Breast epithelium (tissue), 3 donors: ENCODE measurements at regions not wholly inside any gene's neighbourhood (a gene's known extent, or its start where the extent isn't known, plus 50 kb on each side); places are given as distances from the start of the nearest gene placed in this dataset.

Experiments used
- POLR2A ChIP-seq: fragments of 450-650 bp; IDR thresholded peaks from one replicate; pipeline ENCODE4 v1.6.1; 2016; ENCODE audit warnings: antibody characterized with exemption, mild to moderate bottlenecking, moderate library complexity
- TF ChIP-seq, protein P1 (sequence below), 3 donors: fragments of 450-650 bp; IDR thresholded peaks; one replicate each; pipeline ENCODE4 v1.5.1; 2016 to 2017; ENCODE audit warnings: antibody characterized with exemption in 3 of 3, mild to moderate bottlenecking in 3 of 3, moderate library complexity in 3 of 3

DNA sequence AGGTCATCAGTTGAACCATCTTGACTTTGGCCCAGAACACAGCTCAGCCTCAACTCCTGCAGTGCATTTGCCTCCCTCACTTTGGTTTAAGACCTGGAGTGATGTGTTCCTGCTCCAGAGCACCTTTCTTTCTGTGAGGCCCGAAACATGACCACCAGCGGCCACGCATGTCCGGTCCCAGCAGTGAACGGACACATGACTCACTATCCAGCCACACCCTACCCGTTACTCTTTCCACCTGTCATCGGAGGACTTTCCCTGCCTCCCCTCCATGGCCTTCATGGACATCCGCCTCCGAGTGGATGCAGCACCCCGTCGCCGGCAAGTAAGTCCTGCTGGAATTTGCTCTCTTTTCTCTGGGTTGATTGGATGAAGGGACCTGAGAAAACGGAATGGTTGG is 253.8 kb upstream of the RARB start:
- TF ChIP-seq, protein P1, sequence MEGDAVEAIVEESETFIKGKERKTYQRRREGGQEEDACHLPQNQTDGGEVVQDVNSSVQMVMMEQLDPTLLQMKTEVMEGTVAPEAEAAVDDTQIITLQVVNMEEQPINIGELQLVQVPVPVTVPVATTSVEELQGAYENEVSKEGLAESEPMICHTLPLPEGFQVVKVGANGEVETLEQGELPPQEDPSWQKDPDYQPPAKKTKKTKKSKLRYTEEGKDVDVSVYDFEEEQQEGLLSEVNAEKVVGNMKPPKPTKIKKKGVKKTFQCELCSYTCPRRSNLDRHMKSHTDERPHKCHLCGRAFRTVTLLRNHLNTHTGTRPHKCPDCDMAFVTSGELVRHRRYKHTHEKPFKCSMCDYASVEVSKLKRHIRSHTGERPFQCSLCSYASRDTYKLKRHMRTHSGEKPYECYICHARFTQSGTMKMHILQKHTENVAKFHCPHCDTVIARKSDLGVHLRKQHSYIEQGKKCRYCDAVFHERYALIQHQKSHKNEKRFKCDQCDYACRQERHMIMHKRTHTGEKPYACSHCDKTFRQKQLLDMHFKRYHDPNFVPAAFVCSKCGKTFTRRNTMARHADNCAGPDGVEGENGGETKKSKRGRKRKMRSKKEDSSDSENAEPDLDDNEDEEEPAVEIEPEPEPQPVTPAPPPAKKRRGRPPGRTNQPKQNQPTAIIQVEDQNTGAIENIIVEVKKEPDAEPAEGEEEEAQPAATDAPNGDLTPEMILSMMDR (IDR thresholded peaks at IDR 0.05): no peak
- TF ChIP-seq POLR2A: no peak
